NOMO-1 treated with DMSO at 0.1 percent for 48 hours (cell line): ENCODE measurements at regions not wholly inside any gene's neighbourhood (a gene's known extent, or its start where the extent isn't known, plus 50 kb on each side); places are given as distances from the start of the nearest gene placed in this dataset.

ENCODE experiments used
- DNase-seq: peaks from one replicate; lab custom pipeline; 2025; ENCODE audit not compliant: unreplicated experiment; lab: John Stamatoyannopoulos, UW

DNA sequence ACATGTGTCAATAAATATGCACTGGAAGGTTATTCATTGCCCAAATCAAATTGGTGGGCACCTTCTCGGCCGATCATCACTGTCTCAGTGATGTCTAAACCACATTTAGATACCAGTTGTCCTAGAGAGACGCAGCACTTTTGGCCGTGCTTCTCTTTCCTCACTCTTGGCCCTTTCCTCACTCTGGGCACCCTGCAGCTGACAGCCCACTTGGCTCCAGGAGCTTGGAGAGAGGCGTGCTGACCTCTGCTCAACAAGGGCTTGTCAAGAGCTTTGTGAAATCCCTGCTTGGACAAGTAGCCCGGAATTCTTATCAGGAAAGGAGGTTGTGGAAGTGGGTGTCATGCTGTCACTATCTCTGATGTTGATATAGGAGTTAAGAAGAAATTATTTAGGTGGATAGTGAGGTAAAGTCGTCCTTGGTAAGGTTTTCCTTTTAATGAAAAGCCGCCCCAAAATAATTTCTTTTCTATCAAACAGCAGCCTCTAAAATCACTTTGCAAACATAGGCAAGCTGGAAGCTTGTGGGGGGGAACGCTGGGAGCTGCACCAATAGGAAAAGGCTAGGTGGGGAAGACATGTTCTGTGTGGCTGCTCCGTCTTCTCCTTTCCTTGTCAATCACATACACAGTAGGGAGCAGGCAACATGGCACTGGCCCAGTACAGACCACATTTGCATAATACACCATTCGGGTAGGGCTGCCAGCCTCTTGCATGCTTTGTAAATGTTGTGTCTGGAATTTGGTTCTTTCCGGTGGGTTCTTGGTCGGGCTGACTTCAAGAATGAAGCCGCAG, 126.8 kb upstream of the UBE3A start:
- DNase-seq: no peak

DNA sequence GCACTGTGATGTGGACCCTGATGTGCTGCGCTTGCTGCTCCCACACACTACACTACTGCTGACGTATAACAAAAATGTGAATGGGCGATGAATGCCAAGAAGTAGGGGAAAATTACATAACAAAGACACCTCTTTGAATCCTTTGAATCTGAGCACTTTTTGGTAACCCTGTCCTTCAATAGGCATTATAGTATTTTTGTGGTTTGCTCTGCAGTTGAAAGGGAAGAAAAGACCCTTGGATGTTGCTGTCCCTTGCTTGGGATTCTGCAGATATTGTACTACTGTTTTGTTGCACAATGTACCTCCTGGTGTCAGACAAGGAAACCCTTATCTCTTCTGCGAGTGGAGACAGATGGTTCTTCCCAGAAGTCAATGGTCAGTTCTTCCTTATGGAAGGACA, 124.8 kb upstream of the UBE3A start:
- no peak for DNase-seq

DNA sequence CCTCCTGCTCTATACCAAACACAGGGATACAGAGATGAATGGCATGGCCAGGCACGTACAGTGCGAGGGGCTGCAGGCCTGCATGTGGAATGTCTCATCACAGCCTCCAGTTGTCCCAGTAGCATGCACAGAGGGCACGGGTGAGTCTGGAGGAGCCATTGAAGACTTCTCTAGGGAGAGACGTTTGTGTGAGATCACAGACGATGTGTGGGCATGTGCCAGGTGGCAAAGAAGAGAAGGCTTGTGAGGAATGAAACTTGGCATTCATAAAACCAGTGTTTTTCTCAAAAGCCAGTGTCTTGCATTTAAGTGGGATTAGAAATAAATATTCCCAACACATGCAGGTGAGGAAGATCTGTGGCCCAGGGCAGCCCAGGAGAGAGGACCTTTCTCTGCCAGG, 119.1 kb upstream of the UBE3A start:
- DNase-seq: no peak

DNA sequence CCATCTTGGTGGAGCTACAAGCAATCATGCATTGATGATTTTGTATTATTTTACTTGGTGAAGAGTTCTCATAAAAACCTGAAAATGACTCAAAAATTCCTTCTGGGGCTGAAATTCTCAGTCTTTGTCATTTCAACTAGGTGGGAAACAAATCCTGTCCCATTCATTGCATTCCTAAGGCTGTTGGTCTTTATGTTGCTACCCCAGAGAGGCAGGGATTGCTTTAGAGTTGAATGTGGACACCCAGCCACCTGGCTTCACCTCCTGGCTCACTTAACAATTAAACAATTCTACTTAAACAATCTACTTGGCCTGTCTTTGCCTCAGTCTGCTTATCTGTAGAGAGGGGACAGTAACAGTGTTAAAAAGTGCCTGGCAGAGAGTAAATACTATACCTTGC, 117.3 kb upstream of the UBE3A start:
- no peak for DNase-seq

DNA sequence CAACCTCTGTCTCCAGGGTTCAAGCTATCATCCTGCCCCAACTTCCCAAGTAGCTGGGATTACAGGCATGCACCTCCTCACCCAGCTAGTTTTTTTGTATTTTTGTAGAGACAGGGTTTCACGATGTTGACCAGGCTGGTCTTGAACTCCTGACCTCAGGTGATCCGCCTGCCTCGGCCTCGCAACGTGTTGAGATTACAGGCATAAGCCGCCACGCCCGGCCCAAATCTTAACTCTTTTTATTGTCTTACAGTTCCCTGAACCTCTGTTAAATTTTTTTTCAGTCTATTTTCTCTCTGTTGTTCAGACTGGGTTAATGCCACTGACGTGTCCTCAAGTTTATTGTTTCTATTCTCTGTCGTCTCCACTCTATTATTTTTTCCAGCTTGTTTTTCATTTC, 115.8 kb upstream of the UBE3A start:
- no peak for DNase-seq

DNA sequence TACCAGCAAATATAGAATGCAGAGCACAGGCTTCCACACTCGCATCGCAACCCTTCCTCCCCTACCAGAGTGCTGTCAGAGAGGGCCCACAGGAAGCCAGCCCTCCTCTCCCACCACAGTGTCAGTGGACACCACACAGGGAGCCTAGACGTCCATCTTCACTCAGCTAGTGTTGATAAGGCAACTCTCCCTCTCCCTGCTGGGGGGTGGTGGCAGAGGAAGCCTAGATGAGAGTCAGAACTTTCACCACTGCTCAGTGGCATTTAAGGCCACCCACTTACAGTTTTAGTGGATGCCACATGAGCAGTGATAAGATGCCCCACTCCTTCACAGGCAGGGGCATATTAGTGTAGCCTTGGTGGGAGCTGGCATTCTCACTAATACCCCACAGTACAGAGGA, 109.8 kb upstream of the UBE3A start:
- no peak for DNase-seq

DNA sequence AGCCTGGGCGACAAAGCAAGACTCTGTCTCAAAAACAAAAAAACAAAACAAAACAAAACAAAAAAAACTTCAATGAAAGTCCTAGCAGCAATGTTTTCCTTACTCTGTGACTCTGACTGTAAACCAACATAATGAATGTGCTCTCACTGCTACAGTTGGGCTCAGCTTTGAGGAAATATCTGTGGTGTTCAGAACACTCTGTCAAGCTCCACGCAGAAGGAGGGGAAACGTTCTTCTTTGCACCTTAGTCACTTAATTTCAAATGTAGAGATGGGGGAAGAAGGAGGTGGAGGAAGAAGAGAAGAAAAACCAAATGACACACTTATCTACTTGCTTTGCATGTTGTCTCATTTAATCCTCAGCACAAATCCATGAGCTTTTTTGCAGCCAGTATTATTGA, 107.1 kb upstream of the UBE3A start:
- DNase-seq: no peak

DNA sequence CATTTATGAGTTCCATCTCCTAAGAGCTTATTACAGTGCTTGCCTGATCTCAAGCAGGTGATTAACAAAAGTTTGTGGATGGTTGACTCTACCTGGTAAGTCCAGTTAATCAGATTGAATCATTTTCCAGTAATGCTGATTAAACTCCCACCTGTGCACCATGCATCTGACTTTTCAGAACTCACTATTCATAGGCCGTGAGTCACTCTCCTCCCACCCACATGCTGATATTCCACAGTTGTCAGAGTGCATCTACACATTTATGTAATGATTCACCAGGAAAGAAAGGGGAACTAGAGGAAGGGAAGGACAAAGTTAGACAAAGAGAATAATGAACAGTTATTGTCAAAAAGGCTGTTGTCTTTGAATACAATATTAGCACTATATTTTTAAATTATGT, 106.2 kb upstream of the UBE3A start:
- DNase-seq: no peak

DNA sequence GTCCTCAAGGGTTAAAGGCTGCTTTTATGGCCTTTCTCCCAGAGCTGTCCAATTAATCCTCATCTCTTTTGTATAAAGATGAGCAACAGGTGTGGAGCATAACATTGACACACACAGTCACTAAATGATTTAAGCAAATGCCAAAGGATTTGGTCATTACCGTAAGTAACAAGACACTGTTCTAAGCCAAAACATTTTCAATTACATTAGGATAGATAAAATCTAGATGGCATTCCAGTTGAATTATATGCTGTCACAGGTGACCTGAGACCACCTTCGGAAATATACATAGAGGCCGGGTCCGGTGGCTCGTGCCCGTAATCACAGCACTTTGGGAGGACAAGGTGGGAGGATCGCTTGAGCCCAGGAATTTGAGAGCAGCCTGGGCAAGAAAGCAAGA, 105.3 kb upstream of the UBE3A start:
- no peak for DNase-seq

DNA sequence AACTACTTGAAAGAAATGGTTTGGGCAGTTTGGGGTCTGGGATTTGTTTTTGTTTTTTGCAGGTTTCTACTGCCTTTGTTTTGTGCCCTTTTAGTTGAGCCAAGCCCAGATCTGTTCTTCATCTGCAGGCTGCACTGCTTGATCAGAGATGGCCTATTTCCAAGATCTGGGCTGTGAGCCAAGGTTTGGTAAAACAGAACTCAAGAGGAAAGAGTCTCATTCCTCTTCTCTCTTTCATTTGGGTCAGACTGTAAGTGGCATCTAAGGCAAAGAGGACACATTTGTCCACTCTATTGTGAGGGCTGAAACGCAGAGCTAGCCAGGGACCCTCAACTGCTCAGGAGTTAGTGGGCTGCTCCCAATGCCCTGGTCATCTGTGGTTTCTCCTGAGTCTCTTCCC, 104.4 kb upstream of the UBE3A start:
- no peak for DNase-seq

DNA sequence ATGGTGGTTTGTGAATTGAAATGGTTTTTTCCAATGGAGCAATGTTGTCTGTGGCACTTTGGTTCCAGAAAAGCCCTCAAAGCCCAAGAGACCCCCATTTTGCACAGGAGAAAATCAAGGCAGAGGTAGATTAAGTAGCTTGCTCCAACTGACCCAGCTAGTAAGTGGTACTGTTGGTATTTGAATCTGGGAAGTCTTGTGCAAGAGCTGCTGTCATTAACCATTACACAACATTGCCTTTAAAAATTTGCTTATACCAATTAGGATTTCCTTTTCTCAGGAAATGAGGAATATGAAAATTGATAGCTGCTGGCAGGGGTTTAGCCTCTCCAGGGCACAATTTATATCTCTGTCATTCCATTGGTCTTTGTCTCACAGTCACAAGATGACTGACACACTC, 102.4 kb upstream of the UBE3A start:
- no peak for DNase-seq

DNA sequence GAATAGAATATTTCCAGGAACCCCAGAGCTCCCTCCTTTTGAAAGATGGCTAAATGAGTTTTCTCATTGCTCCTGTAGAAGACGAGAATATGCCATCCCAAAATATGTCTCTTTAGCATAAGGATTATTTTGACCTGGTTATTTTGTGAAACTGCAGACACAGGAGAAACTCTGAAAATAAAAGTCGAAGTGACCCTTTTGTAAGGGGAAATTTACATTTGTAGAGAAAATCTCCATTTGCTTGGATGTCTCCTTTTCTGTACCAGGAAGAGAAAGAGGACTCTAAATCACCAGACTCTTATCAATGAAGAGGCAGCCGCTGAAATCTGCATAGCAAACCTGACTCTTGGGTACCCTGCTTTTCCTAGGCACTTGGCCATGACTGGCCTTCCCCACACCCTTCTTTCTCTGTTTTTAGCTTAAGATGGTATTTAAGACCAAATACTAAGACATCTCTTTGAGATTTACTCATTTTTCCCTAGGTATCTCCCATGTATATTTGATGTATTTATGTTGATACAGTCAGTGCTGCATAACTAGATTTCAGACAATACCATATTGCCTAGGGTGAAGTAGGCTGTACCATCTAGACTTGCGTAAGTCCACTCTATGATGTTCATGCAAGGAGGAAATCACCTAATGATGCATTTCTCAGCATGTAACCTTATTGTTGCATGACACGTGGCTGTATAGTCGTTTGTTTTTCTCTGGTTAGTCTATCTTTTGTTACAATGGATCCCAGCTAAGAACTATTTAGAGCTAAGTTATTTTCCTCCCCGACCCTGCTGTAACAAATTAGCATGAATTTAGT, 98.2 kb upstream of the UBE3A start:
- DNase-seq: no peak

DNA sequence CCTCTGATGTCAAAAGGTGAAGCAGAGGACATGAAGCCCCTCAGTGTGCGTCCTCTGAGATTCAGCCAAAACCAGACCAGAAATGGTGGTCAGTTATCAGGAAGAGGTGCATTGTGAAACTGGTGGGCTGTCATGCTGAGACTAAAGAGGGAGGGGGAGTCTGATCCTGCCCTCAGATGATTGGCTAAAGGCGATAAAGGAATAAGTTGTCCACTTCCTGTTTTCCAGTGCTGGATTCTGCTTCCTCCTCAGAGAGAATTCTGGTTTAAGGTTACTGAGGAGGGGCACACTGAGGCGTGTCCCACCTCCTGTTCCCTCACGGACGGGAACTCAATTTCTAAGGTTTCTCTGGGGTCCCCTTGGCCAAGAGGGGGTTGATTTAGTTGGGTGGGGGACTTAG, 97.0 kb upstream of the UBE3A start:
- no peak for DNase-seq

DNA sequence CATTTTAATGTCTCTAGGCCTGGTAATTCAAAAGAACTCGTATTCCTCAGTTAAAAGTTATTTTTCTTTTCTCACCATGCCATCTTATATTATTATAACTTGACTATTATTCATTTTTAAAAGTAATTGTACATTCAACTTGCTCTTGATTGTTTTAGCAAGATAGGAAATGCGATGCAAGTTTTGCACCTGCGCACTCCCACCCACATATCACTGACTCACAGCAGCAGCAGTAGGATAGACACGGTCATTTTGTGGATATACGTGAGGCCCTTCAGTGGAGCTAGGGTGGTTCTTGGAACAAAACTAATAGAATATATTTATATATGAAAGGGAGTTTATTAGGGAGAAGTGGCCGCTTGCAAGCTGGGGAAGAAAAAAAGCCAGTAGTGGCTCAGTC, 95.5 kb upstream of the UBE3A start:
- no peak for DNase-seq

DNA sequence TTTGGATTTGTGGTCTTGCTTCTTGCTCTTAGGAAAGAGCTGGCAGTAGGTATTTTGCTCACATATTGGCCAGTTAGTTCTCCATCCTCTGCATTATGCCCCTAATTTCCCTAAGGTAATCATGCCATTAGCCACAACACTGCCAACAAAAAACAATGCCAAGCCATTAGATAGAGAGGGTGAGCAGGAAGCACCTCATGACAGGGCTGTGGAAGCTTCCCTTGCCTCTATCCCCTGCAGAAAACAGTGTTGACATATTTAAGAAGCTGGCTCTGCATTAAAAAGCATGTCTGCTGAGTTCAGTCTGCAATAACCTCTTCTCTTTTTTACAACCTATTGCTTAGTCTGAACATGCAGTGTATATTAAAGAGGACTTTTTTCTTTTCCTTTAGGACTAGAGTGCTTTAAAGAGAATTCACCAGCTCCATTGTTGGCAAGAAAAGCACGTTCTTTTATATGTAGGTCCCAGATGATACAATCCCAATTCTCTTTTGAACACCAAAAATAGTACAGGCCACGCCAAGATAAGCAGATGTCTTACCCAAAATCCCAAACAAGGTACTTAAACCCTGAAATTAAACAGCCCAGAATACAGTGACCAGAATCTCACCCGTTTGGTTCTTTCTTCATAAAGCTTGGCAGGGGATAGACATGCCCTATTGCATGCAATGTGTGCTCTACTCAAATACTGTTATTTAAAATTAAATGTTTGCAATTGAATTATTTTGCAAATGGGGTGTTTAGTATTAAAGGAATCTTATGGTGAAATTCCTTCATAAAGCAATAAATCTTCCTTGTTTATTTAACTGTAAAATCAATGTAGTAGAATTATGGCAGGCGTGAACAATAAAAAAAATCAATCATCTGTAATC, 93.7 kb upstream of the UBE3A start:
- no peak for DNase-seq

DNA sequence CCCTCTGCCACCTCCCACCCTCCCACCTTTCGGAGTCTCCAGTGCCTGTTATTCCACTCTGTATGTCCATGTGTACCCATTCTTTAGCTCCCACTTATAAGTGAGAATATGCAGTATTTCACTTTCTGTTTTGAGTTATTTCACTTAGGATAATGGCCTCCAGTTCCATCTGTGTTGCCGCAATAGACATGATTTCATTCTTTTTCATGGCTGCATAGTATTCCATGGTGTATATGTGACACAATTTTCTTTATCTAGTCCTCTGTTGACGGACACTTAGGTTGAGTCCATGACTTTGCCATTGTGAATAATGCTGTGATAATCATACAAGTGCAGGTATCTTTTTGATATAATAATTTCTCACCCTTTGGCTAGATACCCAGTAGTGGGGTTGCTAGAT, 91.0 kb upstream of the UBE3A start:
- no peak for DNase-seq

DNA sequence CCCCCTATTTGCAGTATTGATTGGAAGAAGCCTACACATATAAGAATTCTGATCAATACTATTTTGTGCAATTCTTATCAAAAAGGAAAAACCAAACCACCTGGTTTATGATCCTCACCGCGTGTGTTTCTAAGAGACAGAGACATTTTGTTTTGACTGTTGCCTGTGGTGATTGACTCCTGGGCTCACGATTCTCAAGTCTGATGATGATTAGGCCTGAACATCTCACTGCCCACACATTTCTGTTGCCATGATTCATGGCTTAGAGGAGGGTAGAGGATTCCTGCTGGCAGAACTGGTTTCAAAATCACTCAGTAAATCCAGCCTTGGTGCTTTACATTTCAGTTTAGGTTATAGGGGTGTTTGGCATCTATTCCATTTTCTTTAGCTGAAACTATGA, 88.3 kb upstream of the UBE3A start:
- DNase-seq: no peak

DNA sequence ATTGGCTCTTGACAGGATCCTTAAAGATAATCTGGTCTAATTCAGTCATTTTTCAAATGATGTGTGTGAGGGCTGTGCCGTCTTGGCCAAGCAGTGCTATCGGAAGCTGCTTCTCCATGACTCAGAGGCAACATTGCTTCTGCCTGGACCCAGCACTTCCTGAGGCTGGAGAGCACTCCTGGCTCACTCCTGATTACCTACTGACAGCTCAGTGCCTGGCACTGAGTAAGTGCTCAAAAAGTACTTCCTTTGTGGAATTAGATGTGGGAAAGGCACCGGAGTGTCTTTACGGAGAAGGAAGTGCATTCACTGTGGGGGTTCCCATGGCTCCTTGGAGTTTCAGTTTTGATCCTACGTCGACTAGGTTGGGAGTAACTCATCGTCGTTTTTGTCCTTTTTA, 86.9 kb upstream of the UBE3A start:
- DNase-seq: no peak

DNA sequence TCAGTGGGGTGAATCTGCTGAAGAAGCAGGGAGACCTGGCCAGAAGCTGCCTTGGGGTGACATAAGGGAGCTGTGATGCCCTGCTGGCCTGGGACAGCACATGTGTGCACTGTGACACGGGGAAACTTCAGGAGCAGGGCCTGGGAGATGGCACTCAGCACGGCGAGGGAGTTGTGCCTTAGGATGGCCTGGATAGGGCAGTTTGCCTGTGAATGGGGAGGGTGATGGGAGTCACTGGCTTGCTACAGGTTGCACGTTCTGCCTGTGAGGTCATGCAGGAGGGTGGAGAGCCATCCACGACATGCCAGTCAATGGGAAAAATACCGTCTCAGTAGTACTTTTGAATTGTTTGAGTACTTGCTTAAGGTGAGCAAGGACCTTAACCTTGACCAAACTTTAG, 76.8 kb upstream of the UBE3A start:
- no peak for DNase-seq

DNA sequence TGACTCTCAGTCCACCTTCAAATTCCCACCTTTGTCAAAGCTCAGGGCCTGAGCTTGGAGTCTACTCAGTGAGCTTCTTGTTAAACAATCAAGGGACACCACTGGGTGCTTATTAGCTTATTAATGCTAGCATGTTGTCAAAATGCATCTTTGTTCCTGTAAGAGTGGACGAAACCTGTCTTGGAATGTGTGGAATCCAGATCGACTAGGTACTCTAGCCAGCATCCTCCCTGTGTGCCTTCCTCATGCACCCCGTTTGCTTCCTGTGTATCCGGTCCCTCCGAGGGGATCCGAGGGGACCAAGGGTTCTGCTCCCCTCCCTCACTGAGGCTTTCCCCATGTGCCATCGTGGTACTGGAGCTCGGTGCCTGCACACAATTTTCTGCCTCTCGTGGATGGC, 75.7 kb upstream of the UBE3A start:
- no peak for DNase-seq

DNA sequence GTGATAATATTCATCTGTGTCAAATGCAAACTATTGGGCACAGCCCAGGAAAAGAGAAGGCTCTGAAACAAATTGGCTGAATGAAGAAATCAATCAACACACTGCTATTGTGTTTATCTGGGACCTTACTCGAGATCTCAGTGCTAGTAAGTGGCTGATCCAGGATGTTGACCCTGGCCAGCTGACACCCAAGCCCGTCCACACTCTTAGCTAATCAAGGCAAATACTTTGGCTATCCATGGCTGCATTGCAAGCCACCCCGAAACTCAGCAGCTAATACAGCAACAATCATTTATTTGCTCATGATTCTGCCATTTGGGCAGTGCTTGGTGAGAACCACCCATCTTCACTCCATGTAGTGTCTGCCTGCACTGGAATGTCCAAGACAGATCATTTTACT, 74.1 kb upstream of the UBE3A start:
- no peak for DNase-seq

DNA sequence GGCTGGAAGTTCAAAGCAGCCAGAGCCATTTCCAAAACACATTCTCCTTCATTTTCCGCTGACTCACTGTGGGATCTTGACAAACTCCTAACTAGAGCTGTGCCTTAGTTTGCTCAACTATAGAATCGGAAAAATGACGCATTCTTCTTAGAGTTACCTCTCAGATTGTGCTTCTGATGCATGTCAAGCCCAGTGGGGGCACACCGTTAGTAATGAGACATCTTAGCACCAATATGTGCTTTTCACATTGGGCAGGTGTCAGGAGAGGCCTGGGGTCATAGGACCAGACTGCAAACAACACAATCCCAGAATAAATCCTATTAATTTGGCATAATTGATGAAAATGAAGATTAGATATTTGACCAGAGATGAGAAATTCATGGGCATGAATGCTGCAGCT, 71.3 kb upstream of the UBE3A start:
- DNase-seq: no peak
